NCI-H226 (cell line): ENCODE measurements at regions not wholly inside any gene's neighbourhood (a gene's known extent, or its start where the extent isn't known, plus 50 kb on each side); places are given as distances from the start of the nearest gene placed in this dataset.
"Not testable (repeated sequence)": the region's sequence is repeated elsewhere in the genome, so short reads cannot be mapped to it uniquely, and the experiment has no call there.

ENCODE experiments used
- DNase-seq: peaks from one replicate; pipeline ENCODE4 v3.0.0-alpha.2; 2015

GRCh38 chr16:29177888-29178726 is 193.3 kb downstream of the LAT start:
- not testable (repeated sequence) for DNase-seq

DNA sequence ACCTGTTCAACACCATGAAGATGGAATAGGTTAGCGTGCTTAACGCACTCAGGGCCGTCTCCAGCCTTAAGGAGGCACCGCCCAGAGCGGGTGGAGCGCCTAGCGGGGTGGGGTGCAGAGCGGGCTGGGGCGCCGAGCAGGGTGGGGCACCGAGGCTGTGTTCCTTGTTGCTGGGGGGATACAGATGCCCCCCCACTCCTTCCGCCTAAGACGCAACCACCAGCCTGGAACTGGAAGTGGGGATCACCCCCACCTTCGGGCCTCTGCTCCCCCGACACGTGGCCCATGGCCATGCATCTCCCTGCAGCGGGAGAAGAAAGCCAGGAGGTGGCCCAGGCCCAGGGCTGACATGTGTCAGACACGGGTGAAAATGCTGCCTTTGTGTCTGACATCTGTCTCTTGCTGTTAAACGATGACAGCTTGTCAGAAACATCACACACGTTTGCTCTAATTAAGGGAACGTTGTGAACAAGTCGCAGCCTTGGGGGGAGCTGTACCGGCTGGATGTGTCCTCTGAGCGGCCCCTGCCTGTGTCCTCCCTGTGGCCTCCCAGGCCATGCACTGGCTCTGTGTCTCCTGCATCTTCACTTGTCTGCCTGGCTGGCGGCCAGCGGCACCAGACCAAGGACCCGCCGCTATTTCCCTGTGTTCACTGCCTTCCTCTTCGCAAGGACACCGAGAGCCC is 192.5 kb downstream of the LAT start:
- not testable (repeated sequence) for DNase-seq

DNA sequence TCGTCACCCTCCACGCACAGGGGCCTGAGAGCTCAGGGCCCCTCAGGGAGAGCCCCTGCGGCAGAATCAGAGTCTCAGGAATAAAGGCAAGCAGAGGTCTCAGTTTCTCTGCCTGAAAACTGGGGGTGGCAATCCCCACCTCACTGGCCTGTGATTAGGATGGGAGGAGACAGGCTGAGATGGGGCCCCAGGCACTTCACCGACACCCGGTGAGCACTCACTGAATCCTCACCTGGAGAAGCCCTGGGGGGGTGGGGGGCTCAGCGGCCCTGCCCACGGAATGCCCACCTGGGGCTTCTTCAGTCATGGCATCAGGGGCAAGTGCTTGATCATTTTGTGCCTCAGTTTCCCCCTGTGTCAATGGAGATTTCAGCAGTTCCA is 192.0 kb downstream of the LAT start:
- not testable (repeated sequence) for DNase-seq

DNA sequence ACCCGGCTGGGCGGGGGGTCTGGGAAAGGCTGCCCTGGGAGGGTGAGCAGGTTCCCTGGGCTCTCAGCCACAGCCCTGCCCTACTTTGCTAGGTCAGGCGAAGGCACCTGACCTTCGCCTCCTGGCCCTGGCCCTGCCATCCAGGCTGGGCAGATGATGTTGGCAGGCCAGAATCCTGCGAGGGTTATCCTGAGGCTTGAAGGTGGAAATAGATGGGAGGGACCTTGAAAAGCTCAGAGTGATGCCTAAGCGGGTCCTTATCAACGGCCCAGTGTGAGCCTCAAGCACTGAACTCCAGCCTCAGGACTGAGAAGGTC is 191.3 kb downstream of the LAT start:
- not testable (repeated sequence) for DNase-seq

- not testable (repeated sequence) for DNase-seq
Observed at GRCh38 chr16:29175411-29176153, 190.7 kb downstream of the LAT start.

GRCh38 chr16:29173371-29174305 is 188.8 kb downstream of the LAT start:
- not testable (repeated sequence) for DNase-seq

- not testable (repeated sequence) for DNase-seq
Observed at GRCh38 chr16:29172098-29172724, 187.4 kb downstream of the LAT start.

DNA sequence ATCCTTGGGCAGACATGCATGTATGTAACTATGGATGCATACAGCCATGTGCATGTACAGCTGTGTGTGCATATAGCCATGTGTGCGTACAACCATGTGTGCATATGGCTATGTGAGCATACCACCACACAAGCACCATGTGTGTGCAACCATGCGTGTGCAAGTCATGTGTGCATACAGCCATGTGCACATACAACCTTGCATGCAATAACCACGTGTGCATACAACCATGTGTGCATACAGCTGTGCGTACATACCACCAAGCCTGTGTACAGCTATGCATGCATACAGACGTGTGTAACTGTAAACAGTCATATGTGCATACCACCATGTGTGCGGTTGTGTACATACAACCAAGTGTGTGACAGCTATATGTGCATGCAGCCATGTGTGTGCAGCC is 186.4 kb downstream of the LAT start:
- not testable (repeated sequence) for DNase-seq

GRCh38 chr16:29170393-29171119 is 185.7 kb downstream of the LAT start:
- not testable (repeated sequence) for DNase-seq

- DNase-seq: not testable (repeated sequence)
Observed at GRCh38 chr16:29169295-29169994, 184.6 kb downstream of the LAT start.

- not testable (repeated sequence) for DNase-seq
Observed at GRCh38 chr16:29168515-29169259, 183.8 kb downstream of the LAT start.

DNA sequence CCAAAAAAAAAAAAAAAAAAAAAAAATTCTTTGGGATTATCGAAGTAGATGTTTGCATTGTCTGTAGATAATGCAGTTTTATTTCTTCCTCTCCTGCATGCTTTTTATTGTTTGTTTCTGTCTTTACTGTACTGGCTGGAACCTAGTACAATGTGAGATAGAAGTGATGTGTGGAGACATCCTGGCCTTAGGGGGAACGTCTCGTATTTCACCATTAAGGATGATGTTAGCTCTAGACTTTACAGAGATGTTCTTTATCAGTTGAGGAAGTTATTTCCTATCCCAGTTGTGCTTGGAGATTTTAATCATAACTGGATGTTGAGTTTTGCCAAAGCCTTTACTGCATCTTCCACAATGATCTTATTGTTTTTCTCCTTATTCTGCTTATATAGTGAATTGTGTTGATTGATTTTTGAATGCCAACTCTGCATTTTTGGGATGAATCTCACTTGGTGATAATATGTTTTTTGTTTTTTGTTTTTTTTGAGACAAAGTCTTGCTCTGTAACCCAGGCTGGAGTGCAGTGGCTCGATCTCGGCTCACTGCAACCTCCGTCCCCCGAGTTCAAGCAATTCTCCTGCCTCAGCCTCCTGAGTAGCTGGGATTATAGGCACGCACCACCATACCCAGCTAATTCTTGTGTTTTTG is 179.7 kb downstream of the LAT start:
- not testable (repeated sequence) for DNase-seq

DNA sequence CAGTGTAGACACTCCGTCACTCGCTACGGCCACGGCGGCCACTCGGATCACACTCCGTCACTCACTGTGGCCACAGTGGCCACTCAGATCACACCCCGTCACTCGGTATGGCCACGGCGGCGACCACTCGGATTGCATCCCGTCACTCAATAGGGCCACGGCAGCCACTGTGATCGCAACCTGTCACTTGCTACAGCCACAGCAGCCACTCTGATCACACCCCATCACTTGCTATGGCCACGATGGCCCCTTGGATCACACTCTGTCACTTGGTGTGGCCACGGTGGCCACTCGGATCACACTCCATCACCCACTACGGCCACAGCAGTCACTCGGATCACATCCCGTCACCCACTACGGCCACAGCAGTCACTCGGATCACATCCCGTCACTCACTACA is 175.3 kb downstream of the LAT start:
- not testable (repeated sequence) for DNase-seq

- not testable (repeated sequence) for DNase-seq
Observed at GRCh38 chr16:29159603-29160002, 174.8 kb downstream of the LAT start.

- no peak for DNase-seq
Observed at GRCh38 chr16:29158785-29159184, 173.9 kb downstream of the LAT start.

DNA sequence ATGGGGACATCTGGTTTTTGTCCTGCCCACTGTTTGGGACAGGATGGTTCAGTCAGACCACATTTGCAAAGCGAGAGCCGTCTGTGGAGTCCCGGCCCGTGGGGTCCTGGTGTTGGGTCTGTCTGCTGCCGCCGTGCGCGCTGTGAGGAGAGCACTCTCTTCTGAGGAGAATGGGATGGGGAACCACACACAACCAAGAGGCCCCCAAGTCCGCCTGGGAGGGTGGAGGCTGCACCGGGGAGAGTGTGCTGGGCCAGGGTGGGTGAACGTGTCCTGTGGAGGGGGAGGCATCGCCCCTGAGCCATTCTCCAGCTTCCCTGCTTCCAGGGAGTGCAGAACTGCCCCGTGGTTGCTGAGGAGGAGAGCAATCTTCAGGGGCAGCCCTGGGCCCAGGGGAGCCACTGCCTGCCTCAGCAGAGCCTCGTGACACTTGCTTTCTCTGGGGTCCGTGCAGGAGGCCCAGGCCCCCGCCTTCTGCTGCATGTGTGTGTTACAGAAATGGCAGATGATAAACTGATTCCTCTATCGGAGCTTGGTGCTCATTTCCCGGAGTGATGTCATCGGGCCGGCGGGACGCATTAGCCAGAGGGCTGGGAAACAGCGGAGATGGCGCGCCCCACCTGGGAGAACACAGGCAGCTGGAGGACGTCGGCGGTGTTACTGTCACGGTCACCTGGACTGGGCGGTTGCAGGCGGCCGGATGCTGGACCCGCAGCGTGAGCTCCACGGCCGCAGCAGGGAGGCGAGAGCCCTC is 173.4 kb downstream of the LAT start:
- DNase-seq: not testable (repeated sequence)

DNA sequence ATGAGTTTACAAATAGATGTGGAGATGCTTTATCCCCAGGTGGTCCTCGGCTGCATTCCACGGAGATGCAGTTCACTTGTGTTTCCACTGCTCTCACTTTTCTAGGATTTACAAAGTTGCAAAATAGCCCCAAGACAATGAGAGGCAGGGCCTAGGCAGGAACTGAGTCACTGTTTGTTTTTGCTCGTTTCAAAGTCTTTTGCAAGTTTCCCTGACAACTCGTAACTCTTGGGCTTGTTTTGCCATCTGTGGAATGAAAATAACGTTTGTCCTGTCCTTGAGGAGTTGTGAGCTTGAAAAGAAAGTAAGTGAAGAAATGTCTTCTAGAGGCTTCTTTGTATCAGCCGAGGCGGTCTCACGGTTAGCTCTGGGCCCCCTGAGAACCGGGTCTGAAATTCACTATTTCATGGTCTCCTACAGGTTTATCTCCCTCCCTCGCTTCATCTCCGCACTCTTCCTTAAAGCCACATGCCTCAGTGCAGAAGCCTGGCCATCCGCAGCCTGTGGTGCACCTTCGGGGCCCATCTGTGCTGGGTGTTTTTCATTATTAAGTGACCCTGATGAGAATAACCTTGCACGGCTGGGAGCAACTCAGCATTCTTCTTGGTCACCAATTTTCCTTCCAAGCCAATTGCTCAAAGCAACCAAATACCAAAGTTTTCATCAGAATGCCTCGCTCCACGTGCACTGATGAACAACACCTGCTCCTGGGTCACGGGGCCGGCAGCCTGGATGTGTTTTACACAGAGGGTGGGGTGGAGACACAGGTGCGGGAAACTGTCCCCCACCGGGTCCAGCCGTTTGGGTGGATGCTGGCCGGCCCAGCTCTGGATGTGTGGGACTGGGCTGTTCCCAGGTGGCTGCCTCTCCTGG is 172.4 kb downstream of the LAT start:
- peak; percentile 88 for DNase-seq
